Endothelial cell of umbilical vein (primary cell): ENCODE measurements at regions not wholly inside any gene's neighbourhood (a gene's known extent, or its start where the extent isn't known, plus 50 kb on each side); places are given as distances from the start of the nearest gene placed in this dataset.

Source experiments
- BruUV-seq: library from RNA; stranded (reverse); fragments of 400-500 nt; replicated peaks from 2 replicates; lab custom pipeline; 2021; lab: Mats Ljungman, UMichigan
- CTCF ChIA-PET: fragments of 300-600, 350-600 bp; sonication (Branson Sonifier 250); formaldehyde crosslinking; loops from one replicate; lab custom pipeline; 2021; ENCODE audit warnings: antibody characterized with exemption, inconsistent platforms; lab: Charles Lee
- POLR2A ChIA-PET: fragments of 300-600, 350-600 bp; sonication (Branson Sonifier 250); formaldehyde crosslinking; loops from one replicate; lab custom pipeline; 2021; ENCODE audit warnings: antibody characterized with exemption, inconsistent platforms; lab: Charles Lee
- DNase-seq: peaks from one replicate; pipeline ENCODE4 v3.0.0-alpha.2; 2011; ENCODE audit warnings: low read depth, low spot score
- FAIRE-seq: peaks from 2 replicates; lab custom pipeline; 2011; peaks lifted over from hg19 to GRCh38; lab: Jason Lieb, UNC
- H2AFZ ChIP-seq: 2 replicates; pipeline ENCODE4 v1.6.0; 2012; ENCODE audit warnings: low read depth, low read length, control low read depth, inconsistent platforms
- H3K27ac ChIP-seq: 2 replicates; pipeline ENCODE4 v1.5.1; 2011; ENCODE audit warnings: low read depth, mild to moderate bottlenecking, control low read depth, low read length, moderate library complexity; ENCODE audit not compliant: insufficient read depth
- H3K27me3 ChIP-seq, 2 experiments: 2 replicates each; pipeline versions ENCODE4 v1.6.0 to v1.6.1; 2011; ENCODE audit warnings: low read length in 2 of 2, mixed read lengths in 1 of 2; ENCODE audit not compliant: control insufficient read depth in 2 of 2, insufficient read depth in 2 of 2
- H3K36me3 ChIP-seq, 2 experiments: 2 replicates in 1 of 2; 3 replicates in 1 of 2; pipeline ENCODE4 v1.5.1; 2011; ENCODE audit warnings: low read length in 2 of 2, mild to moderate bottlenecking in 1 of 2, moderate library complexity in 1 of 2; ENCODE audit not compliant: control insufficient read depth in 2 of 2, insufficient read depth in 2 of 2; ENCODE audit errors: extremely low read depth in 1 of 2
- H3K4me1 ChIP-seq: 3 replicates; pipeline ENCODE4 v1.5.1; 2011; ENCODE audit warnings: mild to moderate bottlenecking, low read length; ENCODE audit not compliant: control insufficient read depth, insufficient read depth; ENCODE audit errors: extremely low read depth
- H3K4me2 ChIP-seq: 2 replicates; pipeline ENCODE4 v1.6.1; 2011; ENCODE audit warnings: low read length, control low read depth, mixed read lengths; ENCODE audit not compliant: insufficient read depth
- H3K4me3 ChIP-seq, 3 experiments: fragments of 200-600 bp in 1 of 3; sonication (generic), shearing (Covaris generic) in 1 of 3; replicated peaks in 1 of 3; 2 replicates each; pipeline ENCODE4 v1.5.1; 2011 to 2016; ENCODE audit warnings: control low read depth in 3 of 3, low read length in 3 of 3, mild to moderate bottlenecking in 2 of 3, inconsistent platforms in 1 of 3, low read depth in 1 of 3, moderate library complexity in 1 of 3; ENCODE audit not compliant: insufficient read depth in 1 of 3
- H3K79me2 ChIP-seq: 2 replicates; pipeline ENCODE4 v1.6.0; 2012; ENCODE audit warnings: low read length, inconsistent platforms; ENCODE audit not compliant: control insufficient read depth, insufficient read depth
- H3K9ac ChIP-seq: replicated peaks from 2 replicates; pipeline ENCODE3; 2011; ENCODE audit warnings: low read length, control low read depth; ENCODE audit not compliant: insufficient read depth; ENCODE audit errors: extremely low read depth
- H3K9me1 ChIP-seq: replicated peaks from 3 replicates; pipeline ENCODE4 v1.6.0; 2011; ENCODE audit warnings: mild to moderate bottlenecking, low read length; ENCODE audit not compliant: control insufficient read depth, insufficient read depth; ENCODE audit errors: extremely low read depth
- H3K9me3 ChIP-seq: replicated peaks from 2 replicates; pipeline ENCODE4 v1.5.1; 2012; ENCODE audit warnings: low read length, inconsistent platforms; ENCODE audit not compliant: control insufficient read depth, insufficient read depth
- H4K20me1 ChIP-seq: replicated peaks from 2 replicates; pipeline ENCODE3; 2011; ENCODE audit warnings: mild to moderate bottlenecking, low read length; ENCODE audit not compliant: control insufficient read depth, insufficient read depth; ENCODE audit errors: extremely low read depth
- CTCF ChIP-seq, 2 donors: IDR thresholded peaks; 1 replicate in 1 of 2; 2 replicates in 1 of 2; pipeline ENCODE4 v1.5.1; 2011; ENCODE audit warnings: low read length in 2 of 2, mild to moderate bottlenecking in 2 of 2, moderate library complexity in 2 of 2, control low read depth in 1 of 2, inconsistent platforms in 1 of 2, low read depth in 1 of 2; ENCODE audit not compliant: insufficient read depth in 1 of 2; ENCODE audit errors: extremely low read depth in 1 of 2
- EZH2 ChIP-seq: IDR thresholded peaks from 2 replicates; pipeline ENCODE4 v1.6.1; 2012; ENCODE audit warnings: borderline replicate concordance, low read depth, mild to moderate bottlenecking, moderate library complexity, low read length, inconsistent platforms; ENCODE audit not compliant: severe bottlenecking
- FOS ChIP-seq: IDR thresholded peaks from 2 replicates; pipeline ENCODE4 v1.6.1; 2011; ENCODE audit warnings: mild to moderate bottlenecking, low read length, moderate library complexity, borderline replicate concordance; ENCODE audit not compliant: insufficient read depth
- GATA2 ChIP-seq: IDR thresholded peaks from 2 replicates; pipeline ENCODE4 v1.7.0; 2011; ENCODE audit warnings: low read depth, mild to moderate bottlenecking, moderate library complexity, mixed read lengths, low read length; ENCODE audit not compliant: insufficient read length, insufficient read depth
- JUN ChIP-seq: IDR thresholded peaks from 2 replicates; pipeline ENCODE4 v1.6.1; 2011; ENCODE audit warnings: borderline replicate concordance, low read depth; ENCODE audit not compliant: insufficient read length, insufficient read depth
- MAX ChIP-seq: IDR thresholded peaks from 2 replicates; pipeline ENCODE4 v1.6.1; 2011; ENCODE audit not compliant: insufficient read depth, insufficient read length
- MYC ChIP-seq: IDR thresholded peaks from one replicate; pipeline ENCODE4 v1.6.1; 2011; ENCODE audit warnings: mild to moderate bottlenecking, low read depth, low read length
- POLR2A ChIP-seq: IDR thresholded peaks from 2 replicates; pipeline ENCODE4 v1.6.1; 2012; ENCODE audit warnings: low read depth, mild to moderate bottlenecking, control low read depth, low read length
- POLR2AphosphoS5 ChIP-seq: IDR thresholded peaks from 2 replicates; pipeline ENCODE4 v1.6.1; 2012; ENCODE audit warnings: low read depth, mild to moderate bottlenecking, control low read depth, low read length, moderate library complexity; ENCODE audit not compliant: insufficient read depth
- dilution Hi-C: fragments of 300-500 bp; cut with MboI; formaldehyde crosslinking; loops from one replicate; pipeline ENCODE4 v1.15.0; 2019; ENCODE audit warnings: low sequenced_read_pairs; ENCODE audit not compliant: extremely low pct_ligation_motif_present
- intact Hi-C: fragments of 100-400 bp; cut with micrococcal nuclease; formaldehyde crosslinking; loops from one replicate; pipeline ENCODE4 v1.10.0; 2022

GRCh38 chr6:21529431-21529830, 64.1 kb upstream of the SOX4 start:
- ChIA-PET CTCF (no interaction called here), POLR2A (no interaction called here)
- no TSS peak for BruUV-seq
- dilution Hi-C loops, result no loop called here
- DNase-seq (no peak), FAIRE-seq (no peak)
- H3K9me1 ChIP-seq, result no peaks in the 10 kb centered on the region
- no peaks in the 10 kb centered on the region for H4K20me1 ChIP-seq
- intact Hi-C loops, result no loop called here
- no peak overlapping the region for H2AFZ ChIP-seq
- no peaks in the 10 kb centered on the region for H3K79me2 ChIP-seq
- H3K9me3 ChIP-seq, result no peaks in the 10 kb centered on the region
- TF ChIP-seq JUN, result no peak
- no peak for TF ChIP-seq FOS
- TF ChIP-seq EZH2, result no peak
- no peak for TF ChIP-seq POLR2A
- TF ChIP-seq POLR2AphosphoS5, result no peak
- TF ChIP-seq MYC, result no peak
- TF ChIP-seq GATA2, result no peak
- no peak for TF ChIP-seq CTCF (IDR thresholded peaks at IDR 0.05; ENCODE audit: extremely low read depth in 1 of 2, insufficient read depth in 1 of 2, low read depth in 1 of 2, low read length in 2 of 2)
- TF ChIP-seq MAX, result no peak
- H3K4me3 ChIP-seq, result no peak overlapping the region
- no peaks in the 10 kb centered on the region for H3K36me3 ChIP-seq
- no peaks in the 10 kb centered on the region for H3K27me3 ChIP-seq
- H3K27ac ChIP-seq, result no peak overlapping the region
- no peak overlapping the region for H3K4me2 ChIP-seq
- no peak overlapping the region for H3K9ac ChIP-seq
- H3K4me1 ChIP-seq, result no peaks in the 10 kb centered on the region
